NCI-H1694 (cell line): ENCODE measurements at regions not wholly inside any gene's neighbourhood (a gene's known extent, or its start where the extent isn't known, plus 50 kb on each side); places are given as distances from the start of the nearest gene placed in this dataset.

Experiments used
- DNase-seq: peaks from one replicate; lab custom pipeline; 2025; lab: John Stamatoyannopoulos, UW

- DNase-seq, result no peak
Observed at GRCh38 chr13:76795701-76796695, 90.2 kb downstream of the KCTD12 start.

GRCh38 chr13:76792731-76793347 lies 93.4 kb downstream of the KCTD12 start:
- no peak for DNase-seq

GRCh38 chr13:76790980-76791819 lies 95.0 kb downstream of the KCTD12 start:
- DNase-seq, result no peak

- no peak for DNase-seq
Observed at GRCh38 chr13:76790526-76790925, 95.7 kb downstream of the KCTD12 start.

GRCh38 chr13:76783798-76784197 lies 102.4 kb downstream of the KCTD12 start:
- DNase-seq, result no peak

GRCh38 chr13:76778853-76779252 lies 107.4 kb downstream of the KCTD12 start:
- DNase-seq, result no peak

GRCh38 chr13:76777096-76777495 lies 109.1 kb downstream of the KCTD12 start:
- DNase-seq, result no peak

- DNase-seq, result no peak
Observed at GRCh38 chr13:76775088-76775740, 111.0 kb downstream of the KCTD12 start.

GRCh38 chr13:76773448-76774094 lies 112.6 kb downstream of the KCTD12 start:
- DNase-seq, result no peak

- no peak for DNase-seq
Observed at GRCh38 chr13:76772241-76772640, 114.0 kb downstream of the KCTD12 start.

- no peak for DNase-seq
Observed at GRCh38 chr13:76769271-76769791, 116.9 kb downstream of the KCTD12 start.

- no peak for DNase-seq
Observed at GRCh38 chr13:76768384-76768783, 117.8 kb downstream of the KCTD12 start.

GRCh38 chr13:76764916-76765315 lies 121.3 kb downstream of the KCTD12 start:
- no peak for DNase-seq

- DNase-seq, result no peak
Observed at GRCh38 chr13:76764429-76764828, 121.8 kb downstream of the KCTD12 start.

GRCh38 chr13:76762721-76763120 lies 123.5 kb downstream of the KCTD12 start:
- no peak for DNase-seq

GRCh38 chr13:76759877-76760276 lies 126.3 kb downstream of the KCTD12 start:
- no peak for DNase-seq

GRCh38 chr13:76758738-76759137 lies 127.5 kb downstream of the KCTD12 start:
- DNase-seq, result no peak

- no peak for DNase-seq
Observed at GRCh38 chr13:76758257-76758656, 127.9 kb downstream of the KCTD12 start.

GRCh38 chr13:76756451-76756850 lies 129.8 kb downstream of the KCTD12 start:
- no peak for DNase-seq

- DNase-seq, result no peak
Observed at GRCh38 chr13:76754414-76754813, 131.8 kb downstream of the KCTD12 start.

- no peak for DNase-seq
Observed at GRCh38 chr13:76751278-76751677, 134.9 kb downstream of the KCTD12 start.
